Panc1 (cell line): ENCODE measurements at regions not wholly inside any gene's neighbourhood (a gene's known extent, or its start where the extent isn't known, plus 50 kb on each side); places are given as distances from the start of the nearest gene placed in this dataset.

ENCODE experiments used
- ATAC-seq: fragments of 200-7000 bp; cut with Tn5 transposase; 2 replicates; pipeline ENCODE4 v1.9.1; 2020; ENCODE audit warnings: mild to moderate bottlenecking, moderate library complexity
- BruUV-seq: library from RNA; stranded (reverse); fragments of 400-500 nt; replicated peaks from 2 replicates; lab custom pipeline; 2021; lab: Mats Ljungman, UMichigan
- CTCF ChIA-PET: fragments of 300-600 bp; sonication (Branson Sonifier 250); formaldehyde crosslinking; loops from one replicate; lab custom pipeline; 2022; ENCODE audit warnings: antibody characterized with exemption; lab: Charles Lee
- POLR2A ChIA-PET: fragments of 300-600 bp; sonication (Branson Sonifier 250); formaldehyde crosslinking; loops from one replicate; lab custom pipeline; 2022; ENCODE audit warnings: antibody characterized with exemption; lab: Charles Lee
- DNase-seq: peaks from one replicate; pipeline ENCODE4 v3.0.0-alpha.2; 2010; ENCODE audit warnings: low read depth, low spot score
- H3K27ac ChIP-seq: 2 replicates; pipeline ENCODE4 v1.5.1; 2011; ENCODE audit warnings: mild to moderate bottlenecking, low read length, inconsistent platforms
- H3K27me3 ChIP-seq: fragments of 200-500 bp; sonication (Bioruptor generic); 2 replicates; pipeline ENCODE4 v1.6.0; 2014; ENCODE audit warnings: low read length, inconsistent platforms; ENCODE audit not compliant: control insufficient read depth, insufficient read depth
- H3K36me3 ChIP-seq: fragments of 200-500 bp; sonication (Bioruptor generic); 2 replicates; pipeline ENCODE4 v1.5.1; 2014; ENCODE audit warnings: inconsistent platforms, mild to moderate bottlenecking, low read length, moderate library complexity; ENCODE audit not compliant: control insufficient read depth, insufficient read depth
- H3K4me1 ChIP-seq: 2 replicates; pipeline ENCODE4 v1.5.1; 2011; ENCODE audit warnings: inconsistent platforms, mild to moderate bottlenecking, low read length, moderate library complexity; ENCODE audit not compliant: control insufficient read depth, insufficient read depth
- H3K4me3 ChIP-seq, 2 experiments: 2 replicates each; pipeline ENCODE4 v1.5.1; 2011 to 2012; ENCODE audit warnings: low read depth in 2 of 2, low read length in 2 of 2, mild to moderate bottlenecking in 2 of 2, inconsistent platforms in 1 of 2, moderate library complexity in 1 of 2
- H3K9me3 ChIP-seq: fragments of 200-500 bp; sonication (Bioruptor generic); 2 replicates; pipeline ENCODE4 v1.5.1; 2014; ENCODE audit warnings: low read depth, mild to moderate bottlenecking, inconsistent platforms, low read length, moderate library complexity; ENCODE audit not compliant: control insufficient read depth, insufficient read depth
- CTCF ChIP-seq: fragments of 450-650 bp; IDR thresholded peaks from 2 replicates; pipeline ENCODE4 v1.5.1; 2017; ENCODE audit warnings: mild to moderate bottlenecking
- POLR2AphosphoS5 ChIP-seq: IDR thresholded peaks from 2 replicates; pipeline ENCODE4 v1.6.1; 2012; ENCODE audit warnings: mild to moderate bottlenecking, low read depth, low read length, moderate library complexity
- SIN3A ChIP-seq: IDR thresholded peaks from 2 replicates; pipeline ENCODE4 v1.6.1; 2012; ENCODE audit warnings: low read depth, mild to moderate bottlenecking, low read length, moderate library complexity, borderline replicate concordance; ENCODE audit not compliant: insufficient read depth
- TCF7L2 ChIP-seq: IDR thresholded peaks from 2 replicates; pipeline ENCODE4 v1.6.1; 2011; ENCODE audit warnings: mild to moderate bottlenecking, low read depth, low read length, inconsistent platforms
- in situ Hi-C: cut with HindIII; loops from 2 replicates; pipeline ENCODE4 v1.10.0; 2016; ENCODE audit warnings: low sequenced_read_pairs, low pct_unique_long_range_greater_than_20kb
- intact Hi-C: fragments of 100-400 bp; cut with micrococcal nuclease; formaldehyde crosslinking; loops from one replicate; pipeline ENCODE4 v1.10.0; 2022; ENCODE audit not compliant: unreplicated experiment
- TF ChIP-seq, protein P1 (sequence below), 2 experiments: IDR thresholded peaks; 2 replicates each; pipeline ENCODE4 v1.6.1; 2011 to 2012; ENCODE audit warnings: low read depth in 2 of 2, control low read depth in 1 of 2, low read length in 1 of 2, mild to moderate bottlenecking in 1 of 2, moderate library complexity in 1 of 2; ENCODE audit not compliant: insufficient read depth in 1 of 2

- intact Hi-C loops (no loop called here), in situ Hi-C loops (no loop called here)
- POLR2A ChIA-PET: no interaction called here
- no peak overlapping the region for H3K27ac ChIP-seq
- no TSS peak for BruUV-seq
- TF ChIP-seq SIN3A (no peak), POLR2AphosphoS5 (no peak), TCF7L2 (no peak), CTCF (no peak)
- TF ChIP-seq, protein P1, sequence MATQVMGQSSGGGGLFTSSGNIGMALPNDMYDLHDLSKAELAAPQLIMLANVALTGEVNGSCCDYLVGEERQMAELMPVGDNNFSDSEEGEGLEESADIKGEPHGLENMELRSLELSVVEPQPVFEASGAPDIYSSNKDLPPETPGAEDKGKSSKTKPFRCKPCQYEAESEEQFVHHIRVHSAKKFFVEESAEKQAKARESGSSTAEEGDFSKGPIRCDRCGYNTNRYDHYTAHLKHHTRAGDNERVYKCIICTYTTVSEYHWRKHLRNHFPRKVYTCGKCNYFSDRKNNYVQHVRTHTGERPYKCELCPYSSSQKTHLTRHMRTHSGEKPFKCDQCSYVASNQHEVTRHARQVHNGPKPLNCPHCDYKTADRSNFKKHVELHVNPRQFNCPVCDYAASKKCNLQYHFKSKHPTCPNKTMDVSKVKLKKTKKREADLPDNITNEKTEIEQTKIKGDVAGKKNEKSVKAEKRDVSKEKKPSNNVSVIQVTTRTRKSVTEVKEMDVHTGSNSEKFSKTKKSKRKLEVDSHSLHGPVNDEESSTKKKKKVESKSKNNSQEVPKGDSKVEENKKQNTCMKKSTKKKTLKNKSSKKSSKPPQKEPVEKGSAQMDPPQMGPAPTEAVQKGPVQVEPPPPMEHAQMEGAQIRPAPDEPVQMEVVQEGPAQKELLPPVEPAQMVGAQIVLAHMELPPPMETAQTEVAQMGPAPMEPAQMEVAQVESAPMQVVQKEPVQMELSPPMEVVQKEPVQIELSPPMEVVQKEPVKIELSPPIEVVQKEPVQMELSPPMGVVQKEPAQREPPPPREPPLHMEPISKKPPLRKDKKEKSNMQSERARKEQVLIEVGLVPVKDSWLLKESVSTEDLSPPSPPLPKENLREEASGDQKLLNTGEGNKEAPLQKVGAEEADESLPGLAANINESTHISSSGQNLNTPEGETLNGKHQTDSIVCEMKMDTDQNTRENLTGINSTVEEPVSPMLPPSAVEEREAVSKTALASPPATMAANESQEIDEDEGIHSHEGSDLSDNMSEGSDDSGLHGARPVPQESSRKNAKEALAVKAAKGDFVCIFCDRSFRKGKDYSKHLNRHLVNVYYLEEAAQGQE (IDR thresholded peaks at IDR 0.05; ENCODE audit: insufficient read depth in 1 of 2, low read depth in 2 of 2, low read length in 1 of 2): no peak
- H3K4me3 ChIP-seq: no peak overlapping the region
- CTCF ChIA-PET: no interaction called here
- ATAC-seq (no peak), DNase-seq (no peak)
- H3K4me1 ChIP-seq: no peaks in the 10 kb centered on the region
- 0 out of 2 replicates have a peak, but pooled peaks cover 2% of the 10 kb centered on the region for H3K27me3 ChIP-seq
- H3K36me3 ChIP-seq: no peaks in the 10 kb centered on the region
- H3K9me3 ChIP-seq: no peaks in the 10 kb centered on the region
These were observed 451.5 kb upstream of the KIF2A start for GRCh38 chr5:61854531-61854930.

DNA sequence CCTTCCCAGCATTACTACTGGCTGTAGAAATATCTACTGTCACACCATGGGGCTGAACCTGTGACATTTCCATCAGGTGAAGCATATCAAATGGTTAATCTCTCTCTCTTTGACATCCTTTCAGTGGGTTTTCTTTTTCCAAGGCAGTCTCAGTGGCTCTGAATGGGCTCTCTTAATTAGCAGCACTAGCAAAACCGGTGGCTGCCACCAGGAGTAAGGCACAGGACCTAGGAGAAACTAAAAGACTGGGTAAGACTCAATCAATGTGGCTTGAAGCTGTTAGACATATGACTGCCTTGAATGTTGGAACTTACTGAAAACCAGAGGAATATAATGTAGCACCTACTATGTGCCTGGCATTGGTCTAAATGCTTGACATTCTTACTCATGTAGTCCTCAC, 445.0 kb upstream of the KIF2A start:
- no peaks in the 10 kb centered on the region for H3K36me3 ChIP-seq
- no peak for TF ChIP-seq CTCF
- TF ChIP-seq, protein P1 (IDR thresholded peaks at IDR 0.05; ENCODE audit: insufficient read depth in 1 of 2, low read depth in 2 of 2, low read length in 1 of 2): no peak
- H3K27ac ChIP-seq: no peak overlapping the region
- H3K4me3 ChIP-seq: no peak overlapping the region
- BruUV-seq: no TSS peak
- H3K4me1 ChIP-seq: no peaks in the 10 kb centered on the region
- in situ Hi-C loops (no loop called here), intact Hi-C loops (no loop called here)
- CTCF ChIA-PET: interaction anchor here (0.7 kb wide), 1 partner anchor 348 kb away, joined by 3 read pairs; no protein-coding TSS in a partner anchor
- 0 out of 2 replicates have a peak, but pooled peaks cover 2% of the 10 kb centered on the region for H3K27me3 ChIP-seq
- H3K9me3 ChIP-seq: no peaks in the 10 kb centered on the region
- DNase-seq (no peak), ATAC-seq (no peak)
- POLR2A ChIA-PET: no interaction called here
